ENCODE measurements at regions not wholly inside any gene's neighbourhood (a gene's known extent, or its start where the extent isn't known, plus 50 kb on each side); places are given as distances from the start of the nearest gene placed in this dataset.

- TF ChIP-seq REST (IDR thresholded peaks at IDR 0.05; ENCODE audit: low read depth) = no peak
- TF ChIP-seq CEBPB (IDR thresholded peaks at IDR 0.05; ENCODE audit: low read depth) = no peak
- no peak for TF ChIP-seq CTCF (IDR thresholded peaks at IDR 0.05 in 2 of 3, conservative IDR thresholded peaks at IDR 0.05 in 1 of 3; ENCODE audit: borderline replicate concordance in 1 of 3, insufficient read depth in 1 of 3, low read depth in 2 of 3, low read length in 2 of 3)
- TF ChIP-seq MAX (IDR thresholded peaks at IDR 0.05) = no peak
- no peak for TF ChIP-seq EZH2 (IDR thresholded peaks at IDR 0.05)
- no peak for TF ChIP-seq TCF7L2 (IDR thresholded peaks at IDR 0.05; ENCODE audit: borderline replicate concordance, extremely low read depth, insufficient read depth, insufficient read length)
- TF ChIP-seq POLR2A (IDR thresholded peaks at IDR 0.05; ENCODE audit: borderline replicate concordance, extremely low read depth, insufficient read depth, insufficient read length) = no peak
- TF ChIP-seq ZNF274 (IDR thresholded peaks at IDR 0.05; ENCODE audit: low read depth, low read length) = no peak
Measured at GRCh38 chr14:76937181-76938091, 91.1 kb downstream of the IRF2BPL start.
